C4-2B (cell line): ENCODE measurements at regions not wholly inside any gene's neighbourhood (a gene's known extent, or its start where the extent isn't known, plus 50 kb on each side); places are given as distances from the start of the nearest gene placed in this dataset.

Experiments used
- H3K27ac ChIP-seq: fragments of 450-650 bp; 2 replicates; pipeline ENCODE4 v1.5.1; 2017
- CTCF ChIP-seq: fragments of 450-650 bp; conservative IDR thresholded peaks from 2 replicates; pipeline ENCODE4 v1.5.1; 2017; ENCODE audit warnings: mild to moderate bottlenecking
- ZFX ChIP-seq: fragments of 450-650 bp; IDR thresholded peaks from 2 replicates; pipeline ENCODE4 v1.6.1; 2017

GRCh38 chr7:115094163-115094562 is 172.3 kb downstream of the MDFIC start:
- H3K27ac ChIP-seq: no peak overlapping the region
- no peak for TF ChIP-seq CTCF
- TF ChIP-seq ZFX: no peak

- TF ChIP-seq ZFX (no peak), CTCF (no peak)
- H3K27ac ChIP-seq: no peak overlapping the region
Measured at GRCh38 chr7:115088893-115089292, 167.0 kb downstream of the MDFIC start.

- no peak overlapping the region for H3K27ac ChIP-seq
- TF ChIP-seq ZFX (no peak), CTCF (no peak)
Measured at GRCh38 chr7:115087437-115087836, 165.5 kb downstream of the MDFIC start.

GRCh38 chr7:115086146-115086841 is 164.4 kb downstream of the MDFIC start:
- TF ChIP-seq CTCF (peak; percentile 36), ZFX (no peak)
- H3K27ac ChIP-seq: no peak overlapping the region

- no peak for TF ChIP-seq ZFX
- no peak for TF ChIP-seq CTCF
- no peak overlapping the region for H3K27ac ChIP-seq
Measured at GRCh38 chr7:115085421-115085820, 163.5 kb downstream of the MDFIC start.

- TF ChIP-seq CTCF (no peak), ZFX (no peak)
- H3K27ac ChIP-seq: no peak overlapping the region
Measured at GRCh38 chr7:115083935-115084334, 162.0 kb downstream of the MDFIC start.

GRCh38 chr7:115081772-115082171 is 159.9 kb downstream of the MDFIC start:
- TF ChIP-seq ZFX (no peak), CTCF (no peak)

More at GRCh38 chr7:115081772-115082171, 159.9 kb downstream of the MDFIC start:
- no peak overlapping the region for H3K27ac ChIP-seq
